ENCODE measurements at regions not wholly inside any gene's neighbourhood (a gene's known extent, or its start where the extent isn't known, plus 50 kb on each side); places are given as distances from the start of the nearest gene placed in this dataset.

DNA sequence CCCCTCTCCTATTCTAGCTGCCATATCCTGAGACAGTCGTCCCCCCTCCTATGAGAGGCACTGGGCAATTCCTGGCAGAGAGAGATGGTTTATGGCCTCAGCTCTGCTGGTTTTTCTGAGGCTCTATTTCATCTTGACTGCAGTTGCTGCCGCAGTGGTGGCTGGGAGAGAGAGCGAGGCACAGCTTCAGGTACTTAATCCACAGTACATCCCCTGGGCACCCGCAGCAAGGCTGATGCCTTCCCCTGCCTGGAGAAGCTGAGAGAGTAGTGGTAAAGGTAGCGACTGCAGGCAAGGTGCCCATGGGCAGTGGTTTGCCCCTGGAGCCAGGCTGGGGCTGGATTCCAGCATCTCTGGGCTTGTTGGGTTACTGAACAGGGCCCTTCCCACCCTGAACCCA, 324.7 kb downstream of the RPS24 start:
- Histone ChIP-seq H3K4me1 (ENCODE audit: control insufficient read depth in 1 of 2, low read depth in 2 of 2) (peaks cover 0 to 7% of the 10 kb centered on the region in 2 donors), H3K36me3 (no peaks in the 10 kb centered on the region), H3K27ac (no peak overlapping the region), H3K4me3 (no peak overlapping the region), H3K27me3 (replicated peaks; ENCODE audit: insufficient read depth) (no peaks in the 10 kb centered on the region), H3K9me3 (no peaks in the 10 kb centered on the region)
- TF ChIP-seq, protein P1, sequence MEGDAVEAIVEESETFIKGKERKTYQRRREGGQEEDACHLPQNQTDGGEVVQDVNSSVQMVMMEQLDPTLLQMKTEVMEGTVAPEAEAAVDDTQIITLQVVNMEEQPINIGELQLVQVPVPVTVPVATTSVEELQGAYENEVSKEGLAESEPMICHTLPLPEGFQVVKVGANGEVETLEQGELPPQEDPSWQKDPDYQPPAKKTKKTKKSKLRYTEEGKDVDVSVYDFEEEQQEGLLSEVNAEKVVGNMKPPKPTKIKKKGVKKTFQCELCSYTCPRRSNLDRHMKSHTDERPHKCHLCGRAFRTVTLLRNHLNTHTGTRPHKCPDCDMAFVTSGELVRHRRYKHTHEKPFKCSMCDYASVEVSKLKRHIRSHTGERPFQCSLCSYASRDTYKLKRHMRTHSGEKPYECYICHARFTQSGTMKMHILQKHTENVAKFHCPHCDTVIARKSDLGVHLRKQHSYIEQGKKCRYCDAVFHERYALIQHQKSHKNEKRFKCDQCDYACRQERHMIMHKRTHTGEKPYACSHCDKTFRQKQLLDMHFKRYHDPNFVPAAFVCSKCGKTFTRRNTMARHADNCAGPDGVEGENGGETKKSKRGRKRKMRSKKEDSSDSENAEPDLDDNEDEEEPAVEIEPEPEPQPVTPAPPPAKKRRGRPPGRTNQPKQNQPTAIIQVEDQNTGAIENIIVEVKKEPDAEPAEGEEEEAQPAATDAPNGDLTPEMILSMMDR (IDR thresholded peaks at IDR 0.05), result no peak
- no peak for ATAC-seq (ENCODE audit: insufficient number of reproducible peaks, low FRiP score, low read depth)
- no peak for DNase-seq (ENCODE audit: low spot score)

DNA sequence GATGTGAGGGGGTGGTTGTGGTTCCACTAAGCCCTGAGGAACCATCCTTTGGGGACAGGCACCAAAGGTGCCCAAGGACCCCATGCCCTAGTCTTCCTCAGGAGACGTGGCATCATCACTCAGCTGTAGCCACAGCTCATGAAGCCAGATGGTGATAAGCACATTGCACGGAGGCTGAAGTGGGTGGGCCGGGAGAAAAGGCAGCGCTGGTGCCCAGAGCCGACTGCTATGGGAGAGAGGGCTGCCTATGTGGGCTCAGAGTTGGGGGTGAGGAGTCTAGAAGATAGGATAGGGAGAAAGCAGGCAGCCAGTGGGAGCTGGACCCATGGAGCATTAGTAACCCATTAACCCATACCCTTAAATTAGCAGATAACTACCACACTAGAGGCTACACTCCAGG, 325.3 kb downstream of the RPS24 start:
- Histone ChIP-seq H3K36me3 (no peaks in the 10 kb centered on the region), H3K27ac (no peak overlapping the region), H3K4me1 (ENCODE audit: control insufficient read depth in 1 of 2, low read depth in 2 of 2) (peaks cover 0 to 12% of the 10 kb centered on the region in 2 donors), H3K4me3 (no peak overlapping the region), H3K9me3 (no peaks in the 10 kb centered on the region), H3K27me3 (replicated peaks; ENCODE audit: insufficient read depth) (no peaks in the 10 kb centered on the region)
- ATAC-seq (ENCODE audit: insufficient number of reproducible peaks, low FRiP score, low read depth) (no peak), DNase-seq (ENCODE audit: low spot score) (no peak)
- TF ChIP-seq, protein P1 (IDR thresholded peaks at IDR 0.05), result no peak

DNA sequence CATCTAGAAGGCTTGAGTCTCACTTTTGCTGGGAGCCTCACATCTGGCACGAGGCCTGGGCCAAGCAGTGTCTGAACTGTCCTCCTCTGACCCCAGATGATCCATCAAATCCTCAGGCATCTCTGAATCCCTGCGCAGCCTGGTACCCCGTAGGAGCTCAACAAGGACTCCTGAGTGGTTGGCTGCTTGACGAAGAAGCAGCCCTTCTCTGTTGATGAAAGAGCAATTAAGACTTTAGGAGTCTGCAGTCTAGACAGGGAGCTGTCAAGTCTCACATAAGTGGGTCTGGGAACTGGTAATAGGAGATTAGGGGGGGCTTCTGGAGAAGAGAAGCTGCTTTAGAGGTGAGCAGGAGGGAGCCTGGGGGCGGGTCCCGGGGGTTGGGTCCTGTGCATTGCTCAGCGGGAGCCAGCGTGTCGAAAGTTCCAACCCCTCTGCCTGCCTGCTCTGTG, 326.0 kb downstream of the RPS24 start:
- Histone ChIP-seq H3K9me3 (no peaks in the 10 kb centered on the region), H3K4me3 (no peak overlapping the region), H3K4me1 (ENCODE audit: control insufficient read depth in 1 of 2, low read depth in 2 of 2) (peaks cover 0 to 16% of the 10 kb centered on the region in 2 donors), H3K27ac (no peak overlapping the region), H3K27me3 (replicated peaks; ENCODE audit: insufficient read depth) (no peaks in the 10 kb centered on the region), H3K36me3 (no peaks in the 10 kb centered on the region)
- DNase-seq (ENCODE audit: low spot score) (no peak), ATAC-seq (ENCODE audit: insufficient number of reproducible peaks, low FRiP score, low read depth) (no peak)
- TF ChIP-seq, protein P1 (IDR thresholded peaks at IDR 0.05), result no peak

DNA sequence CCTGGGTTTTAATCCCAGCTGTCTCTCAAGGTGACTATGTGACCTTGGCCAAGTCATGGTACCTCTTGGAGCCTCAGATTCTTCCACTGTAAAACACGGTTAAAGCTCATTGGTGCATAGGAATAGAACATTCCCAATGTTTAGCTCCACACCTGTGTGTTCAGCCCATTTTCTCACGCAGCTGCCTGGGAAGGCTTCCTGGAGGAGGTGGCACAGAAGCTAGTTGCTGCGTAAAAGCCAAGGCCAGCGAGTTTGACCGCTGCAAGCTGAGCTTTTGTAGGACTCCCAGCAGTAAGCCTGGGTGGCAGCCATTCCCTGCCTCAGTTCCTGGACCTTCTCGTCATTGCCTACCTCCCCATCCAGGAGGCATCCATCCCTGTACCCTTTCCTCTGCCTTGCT, 326.6 kb downstream of the RPS24 start:
- Histone ChIP-seq H3K36me3 (no peaks in the 10 kb centered on the region), H3K9me3 (no peaks in the 10 kb centered on the region), H3K27ac (no peak overlapping the region), H3K4me3 (no peak overlapping the region), H3K4me1 (ENCODE audit: control insufficient read depth in 1 of 2, low read depth in 2 of 2) (peaks cover 0 to 16% of the 10 kb centered on the region in 2 donors), H3K27me3 (replicated peaks; ENCODE audit: insufficient read depth) (no peaks in the 10 kb centered on the region)
- DNase-seq (ENCODE audit: low spot score) (no peak), ATAC-seq (ENCODE audit: insufficient number of reproducible peaks, low FRiP score, low read depth) (no peak)
- TF ChIP-seq, protein P1 (IDR thresholded peaks at IDR 0.05), result no peak

DNA sequence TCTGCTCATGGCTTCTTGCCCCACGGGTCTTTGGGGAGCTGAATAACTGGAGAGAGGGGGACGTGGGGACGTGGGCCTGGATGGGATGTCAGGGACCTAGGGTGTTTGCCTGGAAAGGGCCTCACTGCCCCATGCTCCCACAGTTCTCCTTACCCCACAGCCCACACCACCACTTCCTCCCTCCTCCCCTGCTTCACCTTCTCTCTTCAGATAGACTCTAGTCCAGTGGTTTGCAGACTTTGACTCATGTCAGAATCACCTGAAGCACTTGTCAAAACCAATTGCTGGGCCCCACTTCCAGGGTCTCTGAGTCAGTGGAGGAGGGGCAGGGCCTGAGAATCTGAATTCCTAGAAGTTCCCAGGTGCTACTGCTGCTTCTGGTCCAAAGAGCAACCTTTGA, 327.4 kb downstream of the RPS24 start:
- Histone ChIP-seq H3K4me1 (ENCODE audit: control insufficient read depth in 1 of 2, low read depth in 2 of 2) (peaks cover 0 to 16% of the 10 kb centered on the region in 2 donors), H3K9me3 (no peaks in the 10 kb centered on the region), H3K27me3 (replicated peaks; ENCODE audit: insufficient read depth) (no peaks in the 10 kb centered on the region), H3K4me3 (no peak overlapping the region), H3K27ac (no peak overlapping the region), H3K36me3 (no peaks in the 10 kb centered on the region)
- ATAC-seq (ENCODE audit: insufficient number of reproducible peaks, low FRiP score, low read depth) (no peak), DNase-seq (ENCODE audit: low spot score) (no peak)
- TF ChIP-seq, protein P1 (IDR thresholded peaks at IDR 0.05), result no peak

Data from thoracic aorta (tissue), 2 donors.